ENCODE measurements at regions not wholly inside any gene's neighbourhood (a gene's known extent, or its start where the extent isn't known, plus 50 kb on each side); places are given as distances from the start of the nearest gene placed in this dataset.

GRCh38 chr2:147019311-147019710 is 825.5 kb upstream of the ACVR2A start:
- H2BK12ac ChIP-seq (ENCODE audit: insufficient read length, low read depth, low read length) = no peak overlapping the region
- WGBS (ENCODE audit: extremely low coverage, insufficient read length, low lambda C conversion rate) = no CpG with 5 or more reads among the region's 3 CpGs
- peaks cover 21% of the 10 kb centered on the region in 2 experiments for H3K9me3 Mint-ChIP-seq
- H2BK120ac ChIP-seq (ENCODE audit: low read depth, low read length, poor library complexity, severe bottlenecking) = no peak overlapping the region
- no peak overlapping the region for H3K27ac Mint-ChIP-seq
- TF ChIP-seq CTCF (conservative IDR thresholded peaks at IDR 0.05) = no peak
- no peaks in the 10 kb centered on the region for H3K79me1 ChIP-seq (ENCODE audit: insufficient read depth, low read depth, low read length, poor library complexity, severe bottlenecking)
- no peak overlapping the region for H2AK5ac ChIP-seq (ENCODE audit: insufficient read length, low read length)
- H3K27ac ChIP-seq (ENCODE audit: insufficient read length, low read depth, low read length) = no peak overlapping the region
- H4K20me1 ChIP-seq (ENCODE audit: control insufficient read depth, insufficient read depth, insufficient read length) = no peaks in the 10 kb centered on the region
- H3K9me3 ChIP-seq (ENCODE audit: control insufficient read depth, low read depth, low read length) = no peaks in the 10 kb centered on the region
- no peak overlapping the region for H3K9ac ChIP-seq (ENCODE audit: extremely low read depth, insufficient read length, low read length)
- no peak overlapping the region for H3K14ac ChIP-seq (ENCODE audit: insufficient read depth, low read length)
- H3K27me3 ChIP-seq (ENCODE audit: insufficient read depth, low read length) = no peaks in the 10 kb centered on the region
- no peak overlapping the region for H4K91ac ChIP-seq (ENCODE audit: insufficient read length, low read depth, low read length)
- no peak overlapping the region for H3K4ac ChIP-seq (ENCODE audit: low read depth, low read length)
- DNase-seq = no peak
- no peak overlapping the region for H3K4me3 Mint-ChIP-seq
- no peak overlapping the region for H2AFZ ChIP-seq (ENCODE audit: low read length)
- no peaks in the 10 kb centered on the region for H3K4me1 ChIP-seq (ENCODE audit: insufficient read depth, low read length)
- no peak overlapping the region for H3K4me2 ChIP-seq (ENCODE audit: insufficient read depth, insufficient read length, low read length)
- H3K18ac ChIP-seq (ENCODE audit: insufficient read length, low read depth, low read length) = no peak overlapping the region
- no peaks in the 10 kb centered on the region for H3K23me2 ChIP-seq (ENCODE audit: insufficient read length, low read depth, low read length, poor library complexity, severe bottlenecking)
- peaks cover 17 to 21% of the 10 kb centered on the region in 2 experiments for H3K4me1 Mint-ChIP-seq
- no peak overlapping the region for H4K5ac ChIP-seq (ENCODE audit: insufficient read length, low read depth, low read length)
- H4K8ac ChIP-seq (replicated peaks; ENCODE audit: insufficient read length, low read depth, low read length) = no peak overlapping the region
- H3K79me2 ChIP-seq (ENCODE audit: insufficient read depth, low read length) = no peaks in the 10 kb centered on the region
- H2BK15ac ChIP-seq (ENCODE audit: low read depth, low read length) = no peak overlapping the region
- H3K36me3 Mint-ChIP-seq (ENCODE audit: insufficient read depth in 1 of 3, low read depth in 3 of 3) = peaks cover 9 to 10% (median 9%) of the 10 kb centered on the region in 3 experiments
- no peak overlapping the region for H3T11ph ChIP-seq (ENCODE audit: low read length)
- no peaks in the 10 kb centered on the region for H3K27me3 Mint-ChIP-seq (ENCODE audit: low read depth)
- H3K23ac ChIP-seq (ENCODE audit: insufficient read length, low read depth, low read length) = no peak overlapping the region
- no peak overlapping the region for H2BK5ac ChIP-seq (ENCODE audit: insufficient read length, low read length)
- H3K56ac ChIP-seq (ENCODE audit: insufficient read length, low read depth, low read length) = no peak overlapping the region
- no peak overlapping the region for H2BK20ac ChIP-seq (ENCODE audit: low read depth, low read length, poor library complexity, severe bottlenecking)
